PC-9 (cell line): ENCODE measurements at regions not wholly inside any gene's neighbourhood (a gene's known extent, or its start where the extent isn't known, plus 50 kb on each side); places are given as distances from the start of the nearest gene placed in this dataset.

ENCODE experiments used
- CTCF ChIP-seq: fragments of 200-600 bp; sonication (generic); conservative IDR thresholded peaks from 2 replicates; pipeline ENCODE4 v1.6.1; 2017; ENCODE audit warnings: mixed run types, antibody characterized with exemption, mild to moderate bottlenecking, moderate library complexity
- EZH2 ChIP-seq: fragments of 200-600 bp; sonication (generic); IDR thresholded peaks from 2 replicates; pipeline ENCODE4 v1.8.0; 2017; ENCODE audit warnings: antibody characterized with exemption, low read depth

DNA sequence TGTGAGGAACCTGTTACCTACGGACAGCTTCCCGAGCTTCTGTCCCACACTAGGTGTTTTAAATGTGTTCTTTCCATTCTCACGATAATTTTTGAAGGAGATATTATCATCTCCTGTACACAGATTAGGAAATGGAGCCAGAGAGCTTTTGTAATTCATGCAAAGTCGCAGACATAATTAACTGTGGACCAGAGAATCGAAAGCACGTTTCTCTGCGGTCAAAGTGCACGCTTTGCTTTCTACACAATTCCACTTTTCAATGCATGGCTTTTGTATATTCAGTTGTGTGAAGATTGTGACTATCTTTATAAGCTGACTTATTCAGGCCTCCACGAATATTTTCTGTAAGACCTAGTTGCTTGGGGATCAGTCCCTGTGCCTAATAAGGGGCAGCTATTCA lies 81.7 kb upstream of the SLC10A2 start:
- TF ChIP-seq CTCF (no peak), EZH2 (no peak)
